ENCODE measurements at regions not wholly inside any gene's neighbourhood (a gene's known extent, or its start where the extent isn't known, plus 50 kb on each side); places are given as distances from the start of the nearest gene placed in this dataset.

GRCh38 chr19:46951171-46951986 is 68.3 kb upstream of the NPAS1 start:
- DNase-seq (ENCODE audit: low read depth), result peak; percentile 77
- no peak overlapping the region for H3K4me3 ChIP-seq (ENCODE audit: low read depth, low read length)
- no peak for TF ChIP-seq CTCF (conservative IDR thresholded peaks at IDR 0.05; ENCODE audit: low read depth, low read length)

GRCh38 chr19:46952874-46953273 is 66.8 kb upstream of the NPAS1 start:
- TF ChIP-seq CTCF (conservative IDR thresholded peaks at IDR 0.05; ENCODE audit: low read depth, low read length), result no peak
- DNase-seq (ENCODE audit: low read depth), result no peak
- no peak overlapping the region for H3K4me3 ChIP-seq (ENCODE audit: low read depth, low read length)

GRCh38 chr19:46953955-46954501 is 65.6 kb upstream of the NPAS1 start:
- no peak for TF ChIP-seq CTCF (conservative IDR thresholded peaks at IDR 0.05; ENCODE audit: low read depth, low read length)
- DNase-seq (ENCODE audit: low read depth), result no peak
- no peak overlapping the region for H3K4me3 ChIP-seq (ENCODE audit: low read depth, low read length)

- DNase-seq (ENCODE audit: low read depth), result no peak
- no peak overlapping the region for H3K4me3 ChIP-seq (ENCODE audit: low read depth, low read length)
Measured at GRCh38 chr19:46954502-46954992, 65.1 kb upstream of the NPAS1 start.

GRCh38 chr19:46954993-46955812 is 64.4 kb upstream of the NPAS1 start:
- TF ChIP-seq CTCF (conservative IDR thresholded peaks at IDR 0.05; ENCODE audit: low read depth, low read length), result no peak
- DNase-seq (ENCODE audit: low read depth), result no peak
- no peak overlapping the region for H3K4me3 ChIP-seq (ENCODE audit: low read depth, low read length)

More at GRCh38 chr19:46954502-46954992, 65.1 kb upstream of the NPAS1 start:
- TF ChIP-seq CTCF (conservative IDR thresholded peaks at IDR 0.05; ENCODE audit: low read depth, low read length), result no peak

- no peak for DNase-seq (ENCODE audit: low read depth)
- H3K4me3 ChIP-seq (ENCODE audit: low read depth, low read length), result no peak overlapping the region
- no peak for TF ChIP-seq CTCF (conservative IDR thresholded peaks at IDR 0.05; ENCODE audit: low read depth, low read length)
Measured at GRCh38 chr19:46955813-46956371, 63.7 kb upstream of the NPAS1 start.
